ENCODE measurements at regions not wholly inside any gene's neighbourhood (a gene's known extent, or its start where the extent isn't known, plus 50 kb on each side); places are given as distances from the start of the nearest gene placed in this dataset.

- TF ChIP-seq CTCF (IDR thresholded peaks at IDR 0.05) = no peak
- no peak for TF ChIP-seq EZH2 (IDR thresholded peaks at IDR 0.05; ENCODE audit: borderline replicate concordance, insufficient read depth, low read depth, low read length, poor library complexity, severe bottlenecking)
Observed at GRCh38 chr6:21804941-21805610, 211.5 kb downstream of the SOX4 start.

All from B cell (primary cell).